Ovary (tissue), 3 donors: ENCODE measurements at regions not wholly inside any gene's neighbourhood (a gene's known extent, or its start where the extent isn't known, plus 50 kb on each side); places are given as distances from the start of the nearest gene placed in this dataset.

ENCODE experiments used
- CTCF ChIP-seq, 3 donors: fragments of 450-650 bp in 2 of 3; fragments of 200-600 bp in 1 of 3; IDR thresholded peaks; one replicate each; pipeline versions ENCODE4 v1.5.1 to v1.8.0; 2016 to 2022; ENCODE audit warnings: antibody characterized with exemption in 3 of 3, mild to moderate bottlenecking in 1 of 3
- POLR2A ChIP-seq: fragments of 450-650 bp; IDR thresholded peaks from one replicate; pipeline ENCODE4 v1.6.1; 2017; ENCODE audit warnings: antibody characterized with exemption, mild to moderate bottlenecking, moderate library complexity
- donor health status: DM: no; HTN: no; CAD: no.

DNA sequence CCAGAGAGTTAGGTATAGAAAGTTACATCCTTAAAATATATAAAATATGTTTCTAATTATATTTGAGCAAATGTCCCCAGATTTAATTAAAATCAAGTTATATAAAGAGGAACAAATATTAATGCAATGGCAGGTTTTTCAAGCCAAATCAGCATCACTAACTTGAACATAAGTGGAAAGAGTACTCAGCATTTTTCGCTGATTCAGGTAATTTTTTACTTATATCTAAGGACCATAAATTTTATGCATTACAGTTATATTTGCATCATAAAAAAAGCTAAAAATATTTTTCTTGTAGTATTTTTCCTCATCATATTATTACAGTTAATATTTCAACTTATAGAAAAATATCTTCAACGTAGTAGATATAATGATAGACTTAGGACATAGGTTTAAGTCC lies 1047.4 kb downstream of the FAM133A start:
- TF ChIP-seq CTCF (IDR thresholded peaks at IDR 0.05) = no peak
- no peak for TF ChIP-seq POLR2A
